Left ventricle myocardium inferior (tissue), 1 donor: ENCODE measurements at regions not wholly inside any gene's neighbourhood (a gene's known extent, or its start where the extent isn't known, plus 50 kb on each side); places are given as distances from the start of the nearest gene placed in this dataset.

Experiments used
- DNase-seq: peaks from one replicate; pipeline ENCODE4 v3.0.0-alpha.2; 2020
- H3K27ac ChIP-seq: fragments of 200-600 bp; replicated peaks from 2 replicates; pipeline ENCODE4 v1.8.0; 2021
- H3K27me3 ChIP-seq: fragments of 200-600 bp; 2 replicates; pipeline ENCODE4 v1.8.0; 2021; ENCODE audit warnings: low read depth
- H3K36me3 ChIP-seq: fragments of 200-600 bp; 2 replicates; pipeline ENCODE4 v1.8.0; 2021
- H3K4me1 ChIP-seq: fragments of 200-600 bp; 2 replicates; pipeline ENCODE4 v1.8.0; 2021
- H3K4me3 ChIP-seq: fragments of 200-600 bp; 2 replicates; pipeline ENCODE4 v1.8.0; 2021; ENCODE audit warnings: mild to moderate bottlenecking, moderate library complexity
- H3K9me3 ChIP-seq: fragments of 200-600 bp; replicated peaks from 2 replicates; pipeline ENCODE4 v1.8.0; 2021
- intact Hi-C: fragments of 100-400 bp; cut with micrococcal nuclease; formaldehyde crosslinking; loops from one replicate; pipeline ENCODE4 v1.11.0; 2022
- TF ChIP-seq, protein P1 (sequence below): fragments of 200-600 bp; IDR thresholded peaks from 2 replicates; pipeline ENCODE4 v1.8.0; 2021; ENCODE audit warnings: antibody characterized with exemption, mild to moderate bottlenecking, borderline replicate concordance
- donor health status: DM: no; HTN: yes; CAD: no; lungs with severe emphysema.

DNA sequence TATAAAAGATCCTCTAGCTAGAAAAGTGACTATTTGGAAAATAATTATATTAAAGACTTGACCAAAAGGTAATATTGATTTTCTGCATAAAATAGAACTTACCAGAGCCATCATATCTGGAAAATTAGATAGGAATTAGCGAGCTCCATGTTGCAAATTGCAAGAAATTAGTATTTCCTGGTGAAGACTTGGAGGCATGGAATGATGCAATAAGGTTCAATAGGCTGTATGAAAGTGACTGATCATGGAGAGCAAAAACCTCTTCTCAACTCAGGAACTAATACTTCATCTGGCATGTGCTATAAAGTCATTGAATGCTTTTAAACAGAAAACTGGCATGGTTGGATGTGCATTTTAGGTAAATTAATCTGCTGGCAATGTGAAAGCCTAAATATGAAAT, 66.3 kb upstream of the UFM1 start:
- Histone ChIP-seq H3K9me3 (peaks cover 17% of the 10 kb centered on the region), H3K27ac (no peak overlapping the region), H3K27me3 (no peaks in the 10 kb centered on the region), H3K4me1 (no peaks in the 10 kb centered on the region), H3K4me3 (no peak overlapping the region), H3K36me3 (no peaks in the 10 kb centered on the region)
- intact Hi-C loops: no loop called here
- TF ChIP-seq, protein P1, sequence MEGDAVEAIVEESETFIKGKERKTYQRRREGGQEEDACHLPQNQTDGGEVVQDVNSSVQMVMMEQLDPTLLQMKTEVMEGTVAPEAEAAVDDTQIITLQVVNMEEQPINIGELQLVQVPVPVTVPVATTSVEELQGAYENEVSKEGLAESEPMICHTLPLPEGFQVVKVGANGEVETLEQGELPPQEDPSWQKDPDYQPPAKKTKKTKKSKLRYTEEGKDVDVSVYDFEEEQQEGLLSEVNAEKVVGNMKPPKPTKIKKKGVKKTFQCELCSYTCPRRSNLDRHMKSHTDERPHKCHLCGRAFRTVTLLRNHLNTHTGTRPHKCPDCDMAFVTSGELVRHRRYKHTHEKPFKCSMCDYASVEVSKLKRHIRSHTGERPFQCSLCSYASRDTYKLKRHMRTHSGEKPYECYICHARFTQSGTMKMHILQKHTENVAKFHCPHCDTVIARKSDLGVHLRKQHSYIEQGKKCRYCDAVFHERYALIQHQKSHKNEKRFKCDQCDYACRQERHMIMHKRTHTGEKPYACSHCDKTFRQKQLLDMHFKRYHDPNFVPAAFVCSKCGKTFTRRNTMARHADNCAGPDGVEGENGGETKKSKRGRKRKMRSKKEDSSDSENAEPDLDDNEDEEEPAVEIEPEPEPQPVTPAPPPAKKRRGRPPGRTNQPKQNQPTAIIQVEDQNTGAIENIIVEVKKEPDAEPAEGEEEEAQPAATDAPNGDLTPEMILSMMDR: no peak
- DNase-seq: no peak

- intact Hi-C loops: no loop called here
- Histone ChIP-seq H3K36me3 (no peaks in the 10 kb centered on the region), H3K27me3 (no peaks in the 10 kb centered on the region), H3K4me3 (no peak overlapping the region), H3K4me1 (no peaks in the 10 kb centered on the region), H3K27ac (no peak overlapping the region), H3K9me3 (peaks cover 19% of the 10 kb centered on the region)
- DNase-seq: no peak
- TF ChIP-seq, protein P1: no peak
Measured at GRCh38 chr13:38265132-38265497, 84.5 kb upstream of the UFM1 start.

- peaks cover 19% of the 10 kb centered on the region for H3K9me3 ChIP-seq
- TF ChIP-seq, protein P1: no peak
- intact Hi-C loops: no loop called here
- no peaks in the 10 kb centered on the region for H3K27me3 ChIP-seq
- no peak overlapping the region for H3K27ac ChIP-seq
- H3K4me1 ChIP-seq: no peaks in the 10 kb centered on the region
- H3K36me3 ChIP-seq: no peaks in the 10 kb centered on the region
- H3K4me3 ChIP-seq: no peak overlapping the region
- no peak for DNase-seq
Measured at GRCh38 chr13:38264363-38265131, 85.1 kb upstream of the UFM1 start.

GRCh38 chr13:38262211-38262610, 87.4 kb upstream of the UFM1 start:
- no peak for DNase-seq
- Histone ChIP-seq H3K4me1 (no peaks in the 10 kb centered on the region), H3K4me3 (no peak overlapping the region), H3K36me3 (no peaks in the 10 kb centered on the region), H3K27ac (no peak overlapping the region), H3K27me3 (no peaks in the 10 kb centered on the region), H3K9me3 (no peaks in the 10 kb centered on the region)
- intact Hi-C loops: no loop called here
- TF ChIP-seq, protein P1: no peak

- no peaks in the 10 kb centered on the region for H3K9me3 ChIP-seq
- H3K4me1 ChIP-seq: no peaks in the 10 kb centered on the region
- TF ChIP-seq, protein P1: no peak
- no peaks in the 10 kb centered on the region for H3K36me3 ChIP-seq
- no peak for DNase-seq
- no peaks in the 10 kb centered on the region for H3K27me3 ChIP-seq
- H3K4me3 ChIP-seq: no peak overlapping the region
- no peak overlapping the region for H3K27ac ChIP-seq
- intact Hi-C loops: no loop called here
Measured at GRCh38 chr13:38255600-38255999, 94.1 kb upstream of the UFM1 start.
